HG03558 (cell line): ENCODE measurements at regions not wholly inside any gene's neighbourhood (a gene's known extent, or its start where the extent isn't known, plus 50 kb on each side); places are given as distances from the start of the nearest gene placed in this dataset.

Experiments
- ATAC-seq: cut with Tn5 transposase; IDR thresholded peaks from one replicate; pipeline ENCODE4 v1.9.1; 2021; ENCODE audit warnings: moderate number of reproducible peaks; ENCODE audit not compliant: unreplicated experiment; ENCODE audit errors: extremely low read depth

GRCh38 chr1:95369985-95370690 lies 136.1 kb downstream of the RWDD3 start:
- no peak for ATAC-seq

GRCh38 chr1:95370691-95371562 lies 136.9 kb downstream of the RWDD3 start:
- ATAC-seq, result no peak

- ATAC-seq, result no peak
These were observed 137.8 kb downstream of the RWDD3 start for GRCh38 chr1:95371666-95372282.

GRCh38 chr1:95375174-95375573 lies 141.2 kb downstream of the RWDD3 start:
- no peak for ATAC-seq

GRCh38 chr1:95380909-95381308 lies 146.9 kb downstream of the RWDD3 start:
- ATAC-seq, result no peak

GRCh38 chr1:95382000-95382786 lies 148.2 kb downstream of the RWDD3 start:
- ATAC-seq, result no peak

GRCh38 chr1:95383111-95383510 lies 149.1 kb downstream of the RWDD3 start:
- ATAC-seq, result no peak

- ATAC-seq, result no peak
These were observed 150.6 kb downstream of the RWDD3 start for GRCh38 chr1:95384567-95384966.

GRCh38 chr1:95386371-95386770 lies 152.4 kb downstream of the RWDD3 start:
- ATAC-seq, result no peak

GRCh38 chr1:95386915-95387314 lies 152.9 kb downstream of the RWDD3 start:
- no peak for ATAC-seq

- ATAC-seq, result no peak
These were observed 154.0 kb downstream of the RWDD3 start for GRCh38 chr1:95388031-95388430.

GRCh38 chr1:95393434-95393833 lies 159.4 kb downstream of the RWDD3 start:
- ATAC-seq, result no peak

- ATAC-seq, result no peak
These were observed 162.5 kb downstream of the RWDD3 start for GRCh38 chr1:95396557-95396956.

- no peak for ATAC-seq
These were observed 168.8 kb downstream of the RWDD3 start for GRCh38 chr1:95402780-95403179.

- no peak for ATAC-seq
These were observed 172.3 kb downstream of the RWDD3 start for GRCh38 chr1:95406279-95406678.

- ATAC-seq, result no peak
These were observed 173.3 kb downstream of the RWDD3 start for GRCh38 chr1:95407131-95407885.

GRCh38 chr1:95407886-95408291 lies 173.9 kb downstream of the RWDD3 start:
- no peak for ATAC-seq

- no peak for ATAC-seq
These were observed 174.6 kb downstream of the RWDD3 start for GRCh38 chr1:95408507-95409136.

GRCh38 chr1:95409276-95409675 lies 175.3 kb downstream of the RWDD3 start:
- ATAC-seq, result no peak
